ENCODE measurements at regions not wholly inside any gene's neighbourhood (a gene's known extent, or its start where the extent isn't known, plus 50 kb on each side); places are given as distances from the start of the nearest gene placed in this dataset.
A peak's percentile ranks its signal among the peaks of the same experiment; 100 is the strongest.

GRCh38 chr10:61029411-61029810 lies 85.4 kb upstream of the RHOBTB1 start:
- CTCF ChIA-PET, result no interaction called here
- no peak overlapping the region for H2AFZ ChIP-seq (replicated peaks; ENCODE audit: low read length, poor library complexity)
- no peaks in the 10 kb centered on the region for H3K79me1 ChIP-seq (ENCODE audit: low read depth in 1 of 2, low read length in 2 of 2)
- no peak overlapping the region for H3K4me3 ChIP-seq (ENCODE audit: insufficient read depth, low read depth, low read length)
- intact Hi-C loops (cut with micrococcal nuclease) (no loop called here), in situ Hi-C loops (cut with MboI; ENCODE audit: low sequenced_read_pairs) (no loop called here), dilution Hi-C loops (cut with HindIII; ENCODE audit: low sequenced_read_pairs, unreplicated experiment) (no loop called here)
- no peaks in the 10 kb centered on the region for H3K36me3 ChIP-seq (ENCODE audit: control insufficient read depth, insufficient read depth, low read length)
- peaks cover 2% of the 10 kb centered on the region; the same call in 1 of the 2 replicates for H3K4me1 ChIP-seq (ENCODE audit: control insufficient read depth, insufficient read depth, low read length)
- H3K56ac ChIP-seq (ENCODE audit: extremely low read depth, insufficient read depth, low read length), result no peak overlapping the region
- no peaks in the 10 kb centered on the region for H4K20me1 ChIP-seq (ENCODE audit: insufficient read depth, low read length)
- no peak overlapping the region for H3K4me2 ChIP-seq (ENCODE audit: low read depth, low read length)
- H3K9ac ChIP-seq (ENCODE audit: low read depth, low read length), result no peak overlapping the region
- H3K9me3 ChIP-seq (ENCODE audit: control insufficient read depth, insufficient read depth, low read length), result no peaks in the 10 kb centered on the region
- H4K91ac ChIP-seq (ENCODE audit: insufficient read depth, low read depth, low read length), result no peak overlapping the region
- no TSS peak for BruUV-seq (replicated peaks)
- H3K23ac ChIP-seq (ENCODE audit: low read depth, low read length), result no peak overlapping the region
- H3K14ac ChIP-seq (replicated peaks; ENCODE audit: low read depth, low read length), result 0 out of 2 replicates have a peak overlapping the region, but pooled peaks have one; percentile 41
- no peak overlapping the region for H2AK5ac ChIP-seq (ENCODE audit: low read depth, low read length)
- H2AK9ac ChIP-seq (replicated peaks; ENCODE audit: low read depth, low read length, poor library complexity), result no peak overlapping the region
- peak overlapping the region; percentile 29 for H2BK20ac ChIP-seq (ENCODE audit: low read depth, low read length)
- H3K27me3 ChIP-seq (ENCODE audit: control insufficient read depth, insufficient read depth, low read length), result no peaks in the 10 kb centered on the region
- H2BK120ac ChIP-seq (ENCODE audit: low read depth, low read length), result no peak overlapping the region
- no peak overlapping the region for H4K8ac ChIP-seq (ENCODE audit: low read depth in 2 of 2, low read length in 2 of 2)
- WGBS, 2 experiments (ENCODE audit: extremely low coverage in 2 of 2, insufficient read length in 1 of 2), result no CpG with 5 or more reads among the region's 2 CpGs
- no peak overlapping the region for H4K5ac ChIP-seq (ENCODE audit: low read depth, low read length)
- peak overlapping the region; percentile 4 for H2BK5ac ChIP-seq (ENCODE audit: low read depth, low read length, poor library complexity, severe bottlenecking)
- H3K9me1 ChIP-seq (ENCODE audit: insufficient read depth, low read length), result peaks cover 2% of the 10 kb centered on the region; the same call in 1 of the 2 replicates
- no peak overlapping the region for H3K4ac ChIP-seq (ENCODE audit: low read depth, low read length)
- DNase-seq, result no peak
- H3K27ac ChIP-seq (ENCODE audit: insufficient read depth, low read length), result no peak overlapping the region
- no peak for ATAC-seq (ENCODE audit: low read depth)
- no peak for TF ChIP-seq CTCF (conservative IDR thresholded peaks at IDR 0.05; ENCODE audit: low read depth, low read length)
- TF ChIP-seq BHLHE40 (IDR thresholded peaks at IDR 0.05; ENCODE audit: low read depth, low read length), result no peak
- TF ChIP-seq USF2 (IDR thresholded peaks at IDR 0.05; ENCODE audit: low read depth, low read length), result no peak
- no peak for TF ChIP-seq NFE2L2 (IDR thresholded peaks at IDR 0.05; ENCODE audit: low read depth, low read length)
- TF ChIP-seq MAZ (IDR thresholded peaks at IDR 0.05; ENCODE audit: borderline replicate concordance, low read depth, low read length), result no peak
- peak overlapping the region; percentile 68; the same call in 2 of the 3 replicates for H2BK15ac ChIP-seq (ENCODE audit: low read depth, low read length)
- no peak overlapping the region for H3K18ac ChIP-seq (ENCODE audit: low read depth, low read length)
- POLR2A ChIA-PET (ENCODE audit: unreplicated experiment), result no interaction called here
